ENCODE measurements at regions not wholly inside any gene's neighbourhood (a gene's known extent, or its start where the extent isn't known, plus 50 kb on each side); places are given as distances from the start of the nearest gene placed in this dataset.

DNA sequence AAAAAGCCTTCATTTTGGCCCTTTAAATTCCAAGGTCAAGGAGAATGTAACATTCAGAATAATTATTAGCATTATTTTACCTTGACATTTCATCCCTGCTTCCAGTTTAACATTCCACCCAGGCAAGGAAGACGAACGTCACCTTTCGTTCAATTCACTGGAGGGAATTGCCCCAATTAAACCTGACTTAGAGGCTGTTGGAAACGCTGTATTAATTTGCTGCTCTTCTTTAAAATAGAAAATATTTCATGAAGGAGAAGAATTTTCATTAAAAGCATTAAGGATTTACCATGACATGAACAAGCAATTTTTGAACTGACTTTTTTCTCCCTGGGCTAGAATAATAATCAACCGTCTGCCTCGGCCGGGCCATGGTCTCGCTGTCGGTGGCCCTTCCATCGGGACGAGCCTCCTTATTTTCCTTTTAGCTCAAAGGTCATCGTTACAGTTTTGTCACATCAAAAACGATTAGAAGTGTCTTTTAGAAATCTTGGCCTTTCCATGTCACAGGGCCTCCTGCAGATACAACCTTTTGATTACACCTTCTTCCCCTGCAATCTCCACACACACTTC lies 282.9 kb upstream of the SOX4 start:
- TF ChIP-seq, protein P1, sequence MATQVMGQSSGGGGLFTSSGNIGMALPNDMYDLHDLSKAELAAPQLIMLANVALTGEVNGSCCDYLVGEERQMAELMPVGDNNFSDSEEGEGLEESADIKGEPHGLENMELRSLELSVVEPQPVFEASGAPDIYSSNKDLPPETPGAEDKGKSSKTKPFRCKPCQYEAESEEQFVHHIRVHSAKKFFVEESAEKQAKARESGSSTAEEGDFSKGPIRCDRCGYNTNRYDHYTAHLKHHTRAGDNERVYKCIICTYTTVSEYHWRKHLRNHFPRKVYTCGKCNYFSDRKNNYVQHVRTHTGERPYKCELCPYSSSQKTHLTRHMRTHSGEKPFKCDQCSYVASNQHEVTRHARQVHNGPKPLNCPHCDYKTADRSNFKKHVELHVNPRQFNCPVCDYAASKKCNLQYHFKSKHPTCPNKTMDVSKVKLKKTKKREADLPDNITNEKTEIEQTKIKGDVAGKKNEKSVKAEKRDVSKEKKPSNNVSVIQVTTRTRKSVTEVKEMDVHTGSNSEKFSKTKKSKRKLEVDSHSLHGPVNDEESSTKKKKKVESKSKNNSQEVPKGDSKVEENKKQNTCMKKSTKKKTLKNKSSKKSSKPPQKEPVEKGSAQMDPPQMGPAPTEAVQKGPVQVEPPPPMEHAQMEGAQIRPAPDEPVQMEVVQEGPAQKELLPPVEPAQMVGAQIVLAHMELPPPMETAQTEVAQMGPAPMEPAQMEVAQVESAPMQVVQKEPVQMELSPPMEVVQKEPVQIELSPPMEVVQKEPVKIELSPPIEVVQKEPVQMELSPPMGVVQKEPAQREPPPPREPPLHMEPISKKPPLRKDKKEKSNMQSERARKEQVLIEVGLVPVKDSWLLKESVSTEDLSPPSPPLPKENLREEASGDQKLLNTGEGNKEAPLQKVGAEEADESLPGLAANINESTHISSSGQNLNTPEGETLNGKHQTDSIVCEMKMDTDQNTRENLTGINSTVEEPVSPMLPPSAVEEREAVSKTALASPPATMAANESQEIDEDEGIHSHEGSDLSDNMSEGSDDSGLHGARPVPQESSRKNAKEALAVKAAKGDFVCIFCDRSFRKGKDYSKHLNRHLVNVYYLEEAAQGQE (IDR thresholded peaks at IDR 0.05; ENCODE audit: borderline replicate concordance): no peak
- TF ChIP-seq EZH2 (IDR thresholded peaks at IDR 0.05; ENCODE audit: borderline replicate concordance, insufficient read depth, low read length, poor library complexity, severe bottlenecking): no peak
